ENCODE measurements at regions not wholly inside any gene's neighbourhood (a gene's known extent, or its start where the extent isn't known, plus 50 kb on each side); places are given as distances from the start of the nearest gene placed in this dataset.
"Not testable (repeated sequence)": the region's sequence is repeated elsewhere in the genome, so short reads cannot be mapped to it uniquely, and the experiment has no call there.

- Histone ChIP-seq H3K9me3 (no peaks in the 10 kb centered on the region), H3K36me3 (no peaks in the 10 kb centered on the region), H3K4me3 (no peak overlapping the region), H3K4me1 (peaks cover 0 to 10% (median 2%) of the 10 kb centered on the region in 4 donors), H3K27me3 (no peaks in the 10 kb centered on the region), H3K27ac (replicated peaks in 1 of 4) (no peak overlapping the region)
- WGBS: 56% methylated on average over 4 of the region's 4 CpGs
- intact Hi-C loops (cut with DNase I): no loop called here
- no peak for TF ChIP-seq POLR2AphosphoS5 (IDR thresholded peaks at IDR 0.05)
- TF ChIP-seq POLR2A (IDR thresholded peaks at IDR 0.05; ENCODE audit: low read depth): no peak
- TF ChIP-seq EP300 (IDR thresholded peaks at IDR 0.05): no peak
- TF ChIP-seq, protein P1, sequence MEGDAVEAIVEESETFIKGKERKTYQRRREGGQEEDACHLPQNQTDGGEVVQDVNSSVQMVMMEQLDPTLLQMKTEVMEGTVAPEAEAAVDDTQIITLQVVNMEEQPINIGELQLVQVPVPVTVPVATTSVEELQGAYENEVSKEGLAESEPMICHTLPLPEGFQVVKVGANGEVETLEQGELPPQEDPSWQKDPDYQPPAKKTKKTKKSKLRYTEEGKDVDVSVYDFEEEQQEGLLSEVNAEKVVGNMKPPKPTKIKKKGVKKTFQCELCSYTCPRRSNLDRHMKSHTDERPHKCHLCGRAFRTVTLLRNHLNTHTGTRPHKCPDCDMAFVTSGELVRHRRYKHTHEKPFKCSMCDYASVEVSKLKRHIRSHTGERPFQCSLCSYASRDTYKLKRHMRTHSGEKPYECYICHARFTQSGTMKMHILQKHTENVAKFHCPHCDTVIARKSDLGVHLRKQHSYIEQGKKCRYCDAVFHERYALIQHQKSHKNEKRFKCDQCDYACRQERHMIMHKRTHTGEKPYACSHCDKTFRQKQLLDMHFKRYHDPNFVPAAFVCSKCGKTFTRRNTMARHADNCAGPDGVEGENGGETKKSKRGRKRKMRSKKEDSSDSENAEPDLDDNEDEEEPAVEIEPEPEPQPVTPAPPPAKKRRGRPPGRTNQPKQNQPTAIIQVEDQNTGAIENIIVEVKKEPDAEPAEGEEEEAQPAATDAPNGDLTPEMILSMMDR (IDR thresholded peaks at IDR 0.05): no peak
- DNase-seq (ENCODE audit: extremely low spot score): no peak
Measured at GRCh38 chr16:13480801-13481200, 439.2 kb upstream of the ERCC4 start.

DNA sequence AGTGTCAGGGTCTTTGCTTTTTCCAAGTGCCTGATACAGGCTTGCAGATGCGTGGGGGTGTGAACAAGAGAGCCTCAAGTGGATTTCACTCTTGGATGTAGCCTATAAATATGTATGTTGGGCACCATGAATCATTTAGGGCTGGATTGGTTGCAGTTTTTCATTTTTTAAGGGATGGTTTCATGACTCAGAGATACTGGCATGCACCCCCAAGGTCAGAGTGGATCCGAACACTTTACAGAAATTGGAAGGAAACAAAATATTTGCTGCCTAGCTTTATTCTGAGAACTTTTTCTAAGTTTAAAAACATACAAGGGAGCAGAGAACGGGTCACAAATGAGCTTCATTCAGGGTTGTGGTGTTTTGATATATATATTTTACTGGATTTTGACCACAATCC lies 436.8 kb upstream of the ERCC4 start:
- DNase-seq (ENCODE audit: extremely low spot score): no peak
- no peak overlapping the region for H3K4me3 ChIP-seq
- H3K27me3 ChIP-seq: no peaks in the 10 kb centered on the region
- H3K36me3 ChIP-seq: no peaks in the 10 kb centered on the region
- H3K27ac ChIP-seq (replicated peaks in 1 of 4): no peak overlapping the region
- intact Hi-C loops (cut with DNase I): no loop called here
- H3K4me1 ChIP-seq: peaks cover 0 to 10% (median 2%) of the 10 kb centered on the region in 4 donors
- 91% methylated on average over 3 of the region's 3 CpGs for WGBS
- H3K9me3 ChIP-seq: no peaks in the 10 kb centered on the region
- TF ChIP-seq POLR2AphosphoS5 (IDR thresholded peaks at IDR 0.05) (no peak), POLR2A (IDR thresholded peaks at IDR 0.05; ENCODE audit: low read depth) (no peak), EP300 (IDR thresholded peaks at IDR 0.05) (no peak)
- TF ChIP-seq, protein P1 (IDR thresholded peaks at IDR 0.05): no peak

GRCh38 chr16:13489416-13489815 lies 430.5 kb upstream of the ERCC4 start:
- DNase-seq (ENCODE audit: extremely low spot score); H3K27me3 ChIP-seq; H3K36me3 ChIP-seq; H3K4me1 ChIP-seq; H3K9me3 ChIP-seq; H3K27ac ChIP-seq (replicated peaks in 1 of 4); H3K4me3 ChIP-seq; intact Hi-C loops (cut with DNase I): not testable (repeated sequence)
- WGBS: 90% methylated on average over 3 of the region's 3 CpGs

DNA sequence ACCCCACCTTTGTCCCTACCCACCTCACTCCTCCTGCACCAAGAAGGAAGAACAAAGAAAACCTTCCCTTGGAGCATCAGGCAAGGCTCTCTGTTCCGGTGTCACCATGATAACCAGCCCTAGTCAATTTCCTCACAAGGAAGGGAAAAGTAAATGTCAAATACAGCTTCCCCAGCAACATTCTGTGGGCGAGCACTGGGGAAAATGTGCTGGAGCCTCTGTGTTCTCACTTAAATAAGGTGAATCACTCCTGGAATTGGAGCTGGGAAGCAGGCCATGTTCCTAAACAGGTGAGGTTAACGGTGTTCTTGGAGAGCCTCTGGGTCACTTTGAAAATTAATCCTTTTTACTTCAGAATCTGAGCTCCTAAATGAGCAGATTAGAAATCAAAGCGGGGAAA lies 427.9 kb upstream of the ERCC4 start:
- TF ChIP-seq POLR2AphosphoS5 (IDR thresholded peaks at IDR 0.05) (no peak), EP300 (IDR thresholded peaks at IDR 0.05) (no peak), POLR2A (IDR thresholded peaks at IDR 0.05; ENCODE audit: low read depth) (no peak)
- TF ChIP-seq, protein P1 (IDR thresholded peaks at IDR 0.05): no peak
- no peak overlapping the region for H3K4me3 ChIP-seq
- H3K36me3 ChIP-seq: no peaks in the 10 kb centered on the region
- intact Hi-C loops (cut with DNase I): no loop called here
- no peaks in the 10 kb centered on the region for H3K9me3 ChIP-seq
- no peaks in the 10 kb centered on the region for H3K27me3 ChIP-seq
- H3K4me1 ChIP-seq: no peaks in the 10 kb centered on the region
- WGBS: 89% methylated on average over 4 of the region's 4 CpGs
- no peak for DNase-seq (ENCODE audit: extremely low spot score)
- no peak overlapping the region for H3K27ac ChIP-seq (replicated peaks in 1 of 4)

- Histone ChIP-seq H3K9me3 (peaks cover 0 to 7% (median 3%) of the 10 kb centered on the region in 4 donors), H3K27me3 (no peaks in the 10 kb centered on the region), H3K27ac (replicated peaks in 1 of 4) (no peak overlapping the region), H3K36me3 (no peaks in the 10 kb centered on the region), H3K4me1 (peaks cover 0 to 11% (median 5%) of the 10 kb centered on the region in 4 donors), H3K4me3 (no peak overlapping the region)
- WGBS: 57% methylated on average over 5 of the region's 5 CpGs
- intact Hi-C loops (cut with DNase I): no loop called here
- DNase-seq (ENCODE audit: extremely low spot score): no peak
- TF ChIP-seq, protein P1 (IDR thresholded peaks at IDR 0.05): no peak
- TF ChIP-seq POLR2A (IDR thresholded peaks at IDR 0.05; ENCODE audit: low read depth) (no peak), EP300 (IDR thresholded peaks at IDR 0.05) (no peak), POLR2AphosphoS5 (IDR thresholded peaks at IDR 0.05) (no peak)
Measured at GRCh38 chr16:13503960-13504635, 415.9 kb upstream of the ERCC4 start.
